Activated T-cell treated with anti-CD3 and anti-CD28 coated beads for 24 hours (primary cell): ENCODE measurements at regions not wholly inside any gene's neighbourhood (a gene's known extent, or its start where the extent isn't known, plus 50 kb on each side); places are given as distances from the start of the nearest gene placed in this dataset.
"Not testable (repeated sequence)": the region's sequence is repeated elsewhere in the genome, so short reads cannot be mapped to it uniquely, and the experiment has no call there.

Source experiments
- DNase-seq: peaks from one replicate; pipeline ENCODE4 v3.0.0-alpha.2; 2020; ENCODE audit warnings: low read depth

DNA sequence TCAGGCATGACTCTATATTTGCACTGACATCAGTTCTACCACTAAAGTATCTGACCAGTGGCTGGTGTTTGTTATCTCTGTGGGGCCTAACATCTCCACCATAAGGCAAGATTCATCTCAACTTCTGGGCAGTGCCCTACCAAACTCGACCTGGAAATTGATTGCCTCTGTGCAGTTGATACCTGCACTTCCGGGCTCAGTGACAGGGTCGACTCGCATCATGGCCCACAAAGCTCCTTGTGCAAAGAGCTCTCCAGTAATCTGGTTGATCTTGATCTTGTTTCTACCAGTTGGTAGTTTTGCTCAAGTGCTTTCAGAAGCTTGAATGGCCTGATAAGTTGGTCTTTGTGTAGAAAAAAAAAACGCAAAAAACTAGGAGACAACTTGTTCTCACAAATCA, 501.1 kb upstream of the JAG1 start:
- no peak for DNase-seq

DNA sequence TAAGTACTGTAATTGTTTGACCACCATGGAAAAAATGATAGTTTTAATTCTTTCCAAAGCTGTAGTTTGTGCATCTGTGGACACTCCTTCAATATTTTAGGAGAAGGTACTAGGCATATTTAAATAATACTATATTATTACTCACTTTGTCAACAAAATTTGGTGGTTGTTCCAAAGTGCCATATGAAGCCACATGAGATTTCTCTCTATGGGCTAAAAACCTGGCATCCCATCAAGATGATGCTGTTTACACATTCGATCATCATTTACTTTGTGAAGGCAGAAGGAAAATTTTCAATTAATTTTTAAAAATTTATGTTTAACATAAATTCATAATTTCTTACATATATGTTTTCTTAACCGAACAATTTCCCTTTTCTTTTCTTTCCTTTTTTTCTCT, 502.6 kb upstream of the JAG1 start:
- no peak for DNase-seq

DNA sequence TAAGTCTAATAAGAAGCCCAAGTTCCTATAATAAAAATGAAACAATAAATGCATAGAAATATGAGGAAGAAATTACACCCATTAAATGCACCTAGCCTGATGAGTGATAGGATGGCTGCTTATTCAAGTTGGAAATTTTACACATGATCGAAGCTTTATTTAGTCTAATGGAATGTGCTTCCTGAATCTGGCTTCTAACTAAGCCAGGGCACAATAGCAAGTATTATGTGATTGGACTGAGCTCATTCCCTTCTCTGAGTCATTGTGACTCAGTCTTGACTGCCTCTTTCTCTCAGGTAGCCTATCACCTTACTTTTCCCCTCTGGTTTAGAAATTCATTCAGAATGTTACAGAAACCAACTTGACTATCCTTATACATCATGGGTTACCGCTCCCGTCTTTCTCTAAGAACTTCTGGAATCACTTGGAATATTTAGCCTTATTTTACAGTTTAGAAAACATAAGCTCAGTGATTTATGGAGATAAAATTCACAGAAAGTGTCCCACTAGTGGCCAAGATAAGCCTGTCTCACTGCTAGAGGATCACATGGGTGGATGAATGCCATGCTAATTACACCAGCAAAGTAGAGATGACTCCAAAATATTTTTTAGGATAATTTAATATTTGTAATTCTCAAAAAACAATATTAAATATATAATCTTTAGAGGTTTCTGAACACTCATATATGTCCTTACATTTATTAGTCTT, 505.3 kb upstream of the JAG1 start:
- no peak for DNase-seq

DNA sequence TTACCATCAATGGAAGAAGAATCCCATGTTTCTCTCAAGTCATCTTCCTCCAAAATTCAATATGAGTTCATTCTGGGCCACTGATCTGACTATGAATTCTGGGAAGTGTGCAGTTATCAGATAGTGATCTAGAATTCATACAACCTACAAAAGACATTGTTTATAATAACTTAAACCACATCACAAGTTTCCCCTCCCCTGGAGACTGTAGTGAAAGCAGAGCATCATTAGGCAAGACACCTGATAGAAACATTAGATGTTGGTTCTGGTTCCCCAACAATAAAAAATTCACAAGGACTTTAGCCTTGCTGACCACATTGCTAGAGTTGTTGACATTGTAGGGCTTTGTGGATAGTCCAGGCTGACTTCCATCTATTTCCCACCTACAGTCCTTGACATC, 506.4 kb upstream of the JAG1 start:
- DNase-seq = no peak

DNA sequence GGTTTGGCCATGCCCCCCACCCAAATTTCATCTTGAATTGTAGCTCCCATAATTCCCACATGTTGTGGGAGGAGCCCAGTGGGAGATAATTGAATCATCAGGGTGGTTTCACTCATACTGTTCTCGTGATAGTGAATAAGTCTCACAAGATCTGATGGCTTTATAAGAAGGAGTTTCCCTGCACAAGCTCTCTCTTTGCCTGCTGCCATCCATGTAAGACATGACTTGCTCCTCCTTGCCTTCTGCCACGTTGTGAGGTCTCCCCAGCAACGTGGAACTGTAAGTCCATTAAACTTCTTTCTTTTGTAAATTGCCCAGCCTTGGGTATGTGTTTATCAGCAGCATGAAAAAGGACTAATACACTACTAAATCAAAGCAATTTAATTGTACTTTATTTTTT, 507.3 kb upstream of the JAG1 start:
- not testable (repeated sequence) for DNase-seq

DNA sequence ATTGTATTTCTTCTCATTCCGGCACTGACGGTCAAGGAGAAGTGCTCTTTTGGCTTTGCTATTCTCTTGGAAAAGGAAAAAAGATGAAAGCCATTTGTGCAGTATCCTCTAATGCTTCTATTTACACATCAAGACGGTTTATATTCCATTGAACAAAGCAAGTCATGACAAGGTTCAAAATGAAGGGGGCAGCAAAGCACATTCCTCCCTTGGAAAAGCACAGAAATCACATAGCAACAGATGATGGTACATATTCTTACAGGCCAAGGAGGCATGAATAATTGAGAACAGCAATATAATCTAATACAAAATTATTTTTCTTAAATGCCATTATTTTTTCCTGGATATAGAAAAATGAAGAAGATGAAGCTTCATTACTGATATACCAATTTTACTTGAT, 508.2 kb upstream of the JAG1 start:
- no peak for DNase-seq

DNA sequence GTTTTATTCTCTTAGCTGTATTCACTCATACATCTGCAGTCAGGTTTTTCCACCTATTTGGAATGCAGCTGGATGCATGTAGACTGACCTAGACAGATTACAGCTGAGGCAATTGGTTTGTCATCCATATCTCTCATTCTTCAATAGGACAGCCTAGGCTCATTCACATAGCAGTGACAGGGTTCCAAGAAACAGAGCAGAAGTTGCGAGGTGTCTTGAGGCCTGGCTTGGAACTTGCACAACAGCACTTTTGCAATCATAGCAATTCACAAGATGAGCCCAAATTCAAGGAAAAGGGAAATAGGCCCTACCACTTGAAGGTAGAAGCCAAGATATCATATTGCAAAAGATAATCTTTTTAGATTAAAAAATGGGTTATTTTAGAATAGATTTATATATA, 508.9 kb upstream of the JAG1 start:
- DNase-seq = no peak

DNA sequence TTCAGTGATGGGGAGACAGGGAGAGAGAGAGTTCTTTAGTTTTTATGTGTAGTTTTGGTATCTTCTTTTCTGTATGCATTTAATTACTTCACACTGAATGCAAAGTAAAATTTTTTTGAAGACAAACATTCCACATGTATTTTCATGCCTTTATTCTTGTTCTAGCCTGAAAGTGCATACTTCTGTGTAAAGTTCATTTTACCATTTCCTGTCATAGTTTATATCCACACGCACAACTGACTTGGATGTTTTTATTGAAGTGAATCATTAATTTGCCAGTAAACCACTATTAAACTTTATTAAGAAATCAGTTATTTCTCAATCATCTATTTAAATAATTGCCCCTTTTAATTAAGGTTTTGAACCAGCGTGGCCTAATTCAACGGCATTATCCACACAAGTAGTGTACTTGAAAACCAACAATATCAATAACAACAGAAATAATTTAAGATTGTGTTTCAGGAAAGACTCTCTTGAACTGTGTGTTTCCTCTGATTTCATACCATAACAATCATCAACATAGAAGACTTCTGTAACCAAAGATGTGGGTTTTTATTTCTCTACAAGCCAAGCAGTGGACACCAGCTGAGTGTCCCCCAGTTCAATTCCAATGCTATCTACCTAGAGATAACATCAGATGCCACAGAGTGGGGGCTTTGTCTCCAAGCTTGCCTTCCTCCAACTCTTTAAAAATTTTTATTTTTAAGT, 512.7 kb upstream of the JAG1 start:
- DNase-seq = no peak

DNA sequence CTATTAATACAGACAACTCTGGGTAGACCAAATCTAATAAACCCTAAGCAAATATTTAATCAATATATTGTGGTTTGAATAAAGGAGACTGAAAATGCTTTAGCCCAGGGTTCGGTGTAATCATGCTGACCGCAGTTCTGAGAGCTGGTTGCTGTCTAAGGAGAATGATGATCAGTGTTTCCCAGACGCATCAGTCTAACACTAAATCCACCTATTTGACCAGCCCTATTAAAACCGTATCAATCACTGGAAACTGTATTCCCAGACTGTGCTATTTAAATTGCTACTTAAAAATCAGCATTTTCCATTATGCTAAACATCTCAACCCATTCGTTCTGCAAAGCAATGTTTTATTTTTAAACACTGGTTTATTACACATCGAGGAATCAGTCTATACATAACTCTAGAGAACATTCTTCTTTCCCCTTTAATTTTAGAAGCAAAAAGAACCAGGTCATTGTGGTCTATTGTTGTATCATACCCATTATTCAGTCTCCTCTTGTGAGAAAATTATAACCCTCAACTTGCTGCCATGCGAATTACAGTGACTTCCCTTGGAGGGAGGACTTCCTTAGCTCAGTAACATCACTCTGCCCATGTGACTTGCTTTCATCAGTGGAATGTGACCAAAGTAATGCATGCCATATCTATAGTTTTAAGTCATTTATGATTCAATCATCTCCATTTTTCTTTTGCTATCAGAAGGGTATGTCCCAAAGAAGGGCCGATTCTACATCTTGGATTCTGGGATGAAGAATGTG, 515.2 kb upstream of the JAG1 start:
- DNase-seq = no peak

DNA sequence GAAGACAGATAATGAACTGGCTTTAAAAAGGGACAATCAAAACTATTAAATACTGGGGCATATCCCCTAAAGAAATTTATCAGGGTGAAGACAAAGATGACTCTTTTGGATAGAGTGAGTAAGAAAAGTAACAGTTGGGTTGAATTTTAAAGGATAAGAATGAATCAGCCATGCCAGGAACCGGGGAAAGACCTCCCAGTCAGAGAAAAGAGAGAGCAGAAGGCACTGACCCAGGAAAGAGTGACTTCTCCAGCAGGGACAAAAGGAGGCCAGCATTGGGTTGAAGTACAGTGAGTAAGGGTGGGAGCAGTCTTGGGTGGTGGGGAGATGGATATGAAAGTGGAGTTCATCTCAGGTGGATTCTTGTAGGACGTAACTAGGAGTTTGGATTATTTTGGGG, 516.9 kb upstream of the JAG1 start:
- no peak for DNase-seq

DNA sequence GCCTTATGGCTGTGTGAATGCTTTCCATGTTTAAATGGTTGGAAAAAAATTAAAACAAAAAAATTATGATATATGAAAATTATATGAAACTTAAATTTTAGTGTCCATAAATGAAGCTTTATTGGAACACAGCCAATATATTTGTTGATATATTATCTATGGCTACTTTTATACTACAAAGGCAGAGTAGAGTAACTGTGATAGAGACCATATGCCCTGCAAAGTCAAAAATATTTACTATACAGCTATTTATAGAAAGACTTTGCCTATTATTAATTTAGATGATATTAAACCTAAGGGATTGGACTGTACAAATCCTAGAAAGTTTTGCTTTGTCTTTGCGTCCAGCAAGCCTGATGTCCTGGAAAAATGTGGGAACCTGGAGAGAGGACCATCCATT, 518.3 kb upstream of the JAG1 start:
- no peak for DNase-seq

DNA sequence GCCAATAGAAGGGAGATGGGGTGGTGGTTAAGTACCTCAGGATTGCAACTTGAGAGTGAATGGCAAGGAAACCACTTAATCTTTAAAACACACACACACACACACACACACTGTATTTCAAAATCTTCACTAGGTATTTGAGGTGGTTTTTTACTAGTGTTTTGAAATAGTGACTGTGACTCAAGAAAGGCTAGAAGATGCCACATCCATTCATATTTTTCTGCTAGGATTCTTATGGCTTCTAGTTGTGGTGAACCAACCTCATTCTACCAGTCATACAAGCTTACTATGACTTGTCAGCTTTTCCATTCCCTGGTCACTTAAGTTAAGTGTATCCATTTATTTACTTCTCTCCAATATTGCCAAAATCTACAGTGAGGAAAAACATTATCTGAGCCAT, 519.4 kb upstream of the JAG1 start:
- no peak for DNase-seq

DNA sequence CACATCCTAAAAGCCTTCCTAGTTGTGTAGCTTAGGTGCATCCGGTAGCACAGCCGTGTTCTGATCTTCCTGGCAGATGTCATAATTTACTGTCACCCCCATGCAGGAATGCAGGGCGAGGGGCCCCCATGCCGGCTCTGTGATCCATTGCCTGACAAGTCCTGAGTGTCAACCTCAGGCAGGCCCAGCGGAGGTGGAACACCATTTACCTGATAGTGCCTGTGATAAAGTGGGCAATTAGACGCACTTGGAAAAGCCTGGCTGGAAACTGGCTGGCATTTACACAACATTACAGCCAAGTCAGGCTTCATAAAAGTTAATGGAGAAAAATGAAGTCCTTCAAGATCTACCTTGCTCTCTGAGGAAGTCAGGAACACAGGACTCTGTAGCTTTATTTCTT, 521.4 kb upstream of the JAG1 start:
- no peak for DNase-seq

DNA sequence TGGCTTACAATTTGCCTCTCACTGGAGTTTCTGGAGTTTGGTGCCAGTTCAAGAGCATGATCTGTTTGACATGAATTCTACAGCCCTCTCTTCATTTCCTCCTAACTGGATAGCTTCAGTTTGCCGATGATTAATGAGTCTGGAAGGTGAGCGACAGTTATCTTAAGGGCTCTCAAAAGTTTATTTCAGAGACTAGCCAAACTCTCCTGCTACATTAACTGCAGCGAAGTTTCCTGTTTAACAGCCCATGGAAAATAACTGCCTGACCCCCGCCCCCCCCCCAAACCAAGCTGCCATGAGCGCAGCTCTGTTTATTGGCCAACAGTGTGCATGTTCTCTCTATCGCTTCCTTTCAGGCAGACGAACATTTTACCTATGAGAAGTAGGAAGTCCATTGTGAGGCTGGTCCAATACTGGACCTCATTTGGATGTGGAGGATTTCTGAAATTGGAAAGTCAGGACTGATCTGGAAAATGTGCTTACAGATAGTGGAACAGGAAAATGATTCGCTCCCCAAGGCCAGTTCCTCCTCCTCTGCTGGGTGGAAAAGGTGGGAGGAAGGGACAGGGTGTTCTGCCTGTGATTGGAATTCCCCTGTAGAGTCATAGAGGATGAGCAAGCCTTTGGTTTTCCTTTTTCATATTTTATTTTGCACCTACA, 522.2 kb upstream of the JAG1 start:
- no peak for DNase-seq

DNA sequence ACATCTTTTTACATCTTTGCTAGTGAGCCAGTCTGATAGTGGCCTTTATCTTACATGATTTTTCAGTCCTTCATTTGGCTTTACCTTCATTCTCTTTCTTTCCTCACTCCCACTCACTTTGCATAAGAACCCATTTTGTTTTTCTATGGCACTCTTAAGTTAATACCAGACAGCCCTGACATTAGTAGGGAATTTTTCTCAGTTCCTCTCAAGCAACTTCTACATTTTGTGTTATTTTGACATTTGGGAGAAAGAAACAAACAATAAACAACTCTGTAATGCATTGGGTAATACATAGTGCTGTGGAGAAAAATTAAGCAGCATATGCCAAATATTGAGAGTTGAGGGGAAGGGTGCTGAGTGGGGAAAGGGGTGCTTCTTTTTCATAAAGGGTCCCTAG, 524.1 kb upstream of the JAG1 start:
- DNase-seq = no peak

DNA sequence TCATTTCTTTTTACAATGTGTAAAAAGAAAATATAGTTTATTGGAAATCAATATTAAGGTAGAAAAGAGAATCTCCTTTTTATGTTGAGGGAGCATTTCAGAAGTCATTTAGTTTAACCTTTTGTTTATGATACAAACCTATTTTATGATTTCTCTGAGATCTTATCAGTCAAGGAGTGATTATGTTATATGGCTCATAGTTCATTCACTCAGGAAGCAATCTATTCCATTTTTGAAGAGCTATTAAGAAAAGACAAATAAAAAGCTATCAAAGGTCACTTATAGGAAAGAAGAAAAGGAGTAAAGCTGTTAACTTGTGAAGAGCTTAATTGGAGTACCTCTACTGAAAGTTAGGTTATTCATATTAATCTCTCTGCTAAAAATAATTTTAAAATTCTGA, 526.6 kb upstream of the JAG1 start:
- no peak for DNase-seq

DNA sequence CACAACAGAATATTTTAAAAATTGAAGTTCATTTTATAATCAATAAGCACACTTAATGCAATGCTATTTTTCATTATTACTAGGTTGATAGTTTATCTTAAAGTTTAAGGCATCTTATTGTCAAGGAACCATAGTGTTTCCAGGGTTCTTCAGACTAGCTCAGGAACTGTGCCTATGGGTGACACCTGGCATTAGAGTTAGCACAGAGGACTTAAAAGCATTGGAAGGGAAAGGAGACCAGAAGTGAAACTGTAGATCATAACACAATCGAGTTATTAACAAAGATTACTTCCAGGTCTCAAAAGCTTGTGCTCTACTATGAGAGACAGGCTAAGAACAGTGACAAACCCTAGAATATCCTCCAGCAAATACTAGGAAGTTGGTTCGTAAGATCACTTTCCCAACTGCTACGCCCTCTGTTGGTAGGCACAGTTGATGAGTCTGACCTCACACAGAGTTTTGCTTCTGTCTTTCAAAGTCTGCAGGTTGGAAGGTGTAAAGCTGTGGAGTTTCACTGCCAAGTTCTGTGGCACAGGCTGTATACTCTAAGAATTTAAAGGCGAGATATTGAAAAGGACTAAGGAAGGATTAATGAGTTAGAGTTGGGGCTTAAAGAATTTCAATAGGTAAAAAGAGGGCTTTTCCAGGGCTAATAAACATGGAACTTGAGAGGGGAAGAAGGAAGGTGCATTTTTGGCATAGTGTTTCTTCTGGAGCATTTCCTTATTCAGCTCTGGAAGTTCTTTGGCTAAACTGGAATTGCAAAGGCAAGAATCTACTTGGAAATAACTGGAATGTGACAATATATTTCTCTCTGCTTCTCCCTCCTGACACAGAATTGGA, 531.3 kb upstream of the JAG1 start:
- peak; percentile 11 for DNase-seq

DNA sequence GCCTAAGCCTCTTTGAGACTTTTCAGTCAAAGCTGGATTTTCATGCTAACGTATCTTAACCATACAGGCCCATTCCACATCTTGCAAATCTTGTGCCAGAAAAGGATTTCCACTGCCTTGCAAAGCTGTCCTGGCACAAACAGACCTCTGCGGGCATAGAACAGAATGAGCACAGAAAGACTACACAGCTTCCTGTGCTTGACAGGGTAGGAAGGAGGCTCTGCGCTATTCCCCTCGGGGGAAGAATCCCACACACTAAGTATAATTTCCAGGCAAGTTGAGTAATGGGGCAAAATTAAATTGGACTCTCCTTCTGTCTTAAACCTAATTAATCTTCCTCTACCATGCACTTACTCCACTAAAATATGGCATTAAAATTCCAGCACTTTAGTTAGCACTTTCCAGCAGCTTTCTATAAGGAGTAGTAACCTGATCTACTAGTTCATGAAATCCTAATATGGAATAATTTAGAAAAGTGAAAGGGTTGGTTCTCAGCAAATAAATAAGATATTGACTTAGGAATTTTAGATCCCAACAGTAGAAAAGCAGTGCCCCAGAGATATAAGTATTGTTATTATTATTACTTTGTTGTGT, 532.1 kb upstream of the JAG1 start:
- DNase-seq = no peak

DNA sequence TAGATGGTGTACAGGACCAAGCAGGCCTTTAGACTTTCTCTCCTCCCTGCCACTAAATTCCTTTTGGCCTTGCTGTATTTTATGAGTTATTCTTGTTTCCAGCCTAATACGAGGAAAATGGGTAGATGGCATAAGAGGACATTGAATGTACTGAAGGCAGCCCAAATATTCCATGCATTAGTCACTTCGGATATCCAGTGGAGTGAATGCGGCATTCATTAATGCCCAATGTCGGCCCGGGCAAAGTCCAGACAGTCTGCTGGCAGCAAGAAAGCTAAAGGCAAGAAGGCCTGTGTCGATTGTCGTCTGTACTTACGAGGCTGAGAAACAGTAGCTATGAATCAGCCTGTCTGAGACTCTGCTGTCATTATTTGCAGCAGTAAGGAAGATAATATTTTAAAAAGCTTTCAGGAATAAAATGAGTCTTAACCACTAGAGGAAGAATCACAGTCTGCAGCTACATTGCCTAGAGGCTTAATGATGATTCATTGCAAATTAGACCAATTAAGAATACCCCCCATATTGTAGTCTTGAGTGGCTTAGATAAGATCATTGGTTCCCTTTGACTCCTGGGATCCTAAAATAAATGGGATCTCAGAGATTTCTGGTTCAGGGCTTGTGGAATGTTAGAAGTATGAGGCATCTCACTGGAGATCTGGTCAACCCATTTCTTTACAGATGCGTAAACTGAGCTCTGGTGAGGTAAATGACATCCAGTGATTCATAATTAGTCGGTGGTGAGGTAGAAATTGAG, 534.1 kb upstream of the JAG1 start:
- DNase-seq = no peak

DNA sequence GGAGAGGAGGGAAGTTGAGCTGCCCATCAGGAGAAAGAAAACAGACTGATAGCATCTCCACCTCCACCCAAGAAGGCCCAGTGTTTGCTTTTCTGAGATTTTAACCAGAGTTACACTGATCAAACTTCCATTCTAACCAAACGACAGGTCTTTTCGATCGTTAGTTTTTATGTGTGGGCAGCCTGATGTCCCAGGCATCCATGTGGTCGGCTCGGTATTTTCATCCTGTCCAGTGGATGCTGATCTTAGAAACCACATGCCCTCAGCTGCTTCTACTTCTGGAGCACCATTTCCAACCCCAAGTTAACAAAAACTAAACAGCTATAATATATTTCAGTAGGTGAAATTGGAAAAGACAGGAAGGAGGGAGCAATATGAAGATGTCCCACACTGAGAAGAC, 536.8 kb upstream of the JAG1 start:
- DNase-seq = no peak

DNA sequence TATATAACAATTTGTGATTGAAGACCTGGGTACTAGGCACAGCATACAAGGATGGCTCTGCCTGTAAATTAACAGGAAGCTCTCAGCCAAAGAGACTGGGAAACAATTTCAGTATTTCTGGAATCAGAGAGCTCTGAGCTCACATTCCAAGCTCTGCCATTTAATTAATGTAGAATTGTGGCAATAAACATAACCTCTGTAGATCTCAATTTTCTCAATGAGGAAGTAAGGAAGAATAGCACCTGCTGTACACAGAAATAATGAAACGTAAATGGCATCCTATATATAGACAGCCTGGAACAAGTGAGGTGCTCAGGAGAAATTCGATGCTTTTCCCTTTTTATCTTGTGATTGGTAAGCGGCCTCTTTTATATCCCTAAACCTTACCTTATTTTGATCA, 538.5 kb upstream of the JAG1 start:
- DNase-seq = no peak
